NT2/D1 (cell line): ENCODE measurements at regions not wholly inside any gene's neighbourhood (a gene's known extent, or its start where the extent isn't known, plus 50 kb on each side); places are given as distances from the start of the nearest gene placed in this dataset.

ENCODE experiments used
- SUZ12 ChIP-seq: IDR thresholded peaks from 2 replicates; pipeline ENCODE4 v1.6.1; 2011; ENCODE audit not compliant: insufficient read length, insufficient read depth; ENCODE audit errors: extremely low read depth
- YY1 ChIP-seq: IDR thresholded peaks from 2 replicates; pipeline ENCODE4 v1.6.1; 2011; ENCODE audit not compliant: insufficient read length, insufficient read depth
- ZNF274 ChIP-seq: IDR thresholded peaks from 2 replicates; pipeline ENCODE4 v1.6.1; 2011; ENCODE audit warnings: mild to moderate bottlenecking, low read depth, low read length

GRCh38 chr5:93092349-93093105 lies 488.5 kb downstream of the NR2F1-AS1 start:
- TF ChIP-seq YY1 = no peak
- TF ChIP-seq SUZ12 = no peak
- TF ChIP-seq ZNF274 = no peak
